EL (cell line): ENCODE measurements at regions not wholly inside any gene's neighbourhood (a gene's known extent, or its start where the extent isn't known, plus 50 kb on each side); places are given as distances from the start of the nearest gene placed in this dataset.

Experiments
- DNase-seq: peaks from one replicate; pipeline ENCODE4 v3.0.0-alpha.2; 2016

DNA sequence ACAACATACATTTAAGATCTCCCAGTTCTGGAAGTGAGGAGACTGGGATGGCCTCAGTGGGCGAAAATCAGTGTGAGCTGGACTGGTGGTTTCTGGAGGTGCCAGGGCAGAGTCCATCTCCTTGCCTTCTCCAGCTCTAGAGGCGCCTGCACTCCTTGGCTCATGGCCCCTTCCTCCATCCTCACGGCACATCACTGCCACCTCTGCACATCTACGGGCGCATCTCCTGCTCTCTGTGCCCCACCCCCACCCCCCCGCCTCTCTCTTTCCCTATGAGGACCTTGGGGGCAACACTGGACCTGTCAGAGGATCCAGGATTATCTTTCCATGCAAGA, 62.8 kb upstream of the DIO3 start:
- no peak for DNase-seq

GRCh38 chr14:101499080-101499479, 62.2 kb upstream of the DIO3 start:
- no peak for DNase-seq

GRCh38 chr14:101499513-101499912, 61.8 kb upstream of the DIO3 start:
- DNase-seq = no peak

- no peak for DNase-seq
These were observed 61.2 kb upstream of the DIO3 start for GRCh38 chr14:101500061-101500460.

DNA sequence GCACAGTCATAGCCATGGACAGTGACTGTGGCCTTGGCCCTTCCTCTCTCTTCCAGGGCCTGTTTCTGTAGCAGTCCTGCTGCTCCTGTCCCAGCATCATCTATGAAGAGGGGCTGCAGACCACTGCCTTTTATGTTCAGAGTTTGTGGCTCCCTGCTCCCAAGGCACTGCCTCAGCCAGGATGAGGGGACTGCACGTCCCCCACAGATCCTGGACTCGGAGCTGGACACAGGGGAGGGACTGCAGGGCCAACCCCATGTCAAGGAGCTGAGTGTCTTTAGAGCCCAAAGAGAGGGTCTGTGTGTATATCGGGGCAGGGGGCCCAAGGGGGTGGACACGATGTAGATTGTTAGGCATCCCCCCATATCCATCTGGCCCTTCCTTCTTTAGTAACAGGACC, 60.6 kb upstream of the DIO3 start:
- DNase-seq = no peak

GRCh38 chr14:101501341-101501740, 60.0 kb upstream of the DIO3 start:
- DNase-seq = no peak

- no peak for DNase-seq
These were observed 59.3 kb upstream of the DIO3 start for GRCh38 chr14:101501858-101502615.

GRCh38 chr14:101502761-101503392, 58.4 kb upstream of the DIO3 start:
- no peak for DNase-seq

- no peak for DNase-seq
These were observed 57.7 kb upstream of the DIO3 start for GRCh38 chr14:101503431-101504095.

GRCh38 chr14:101504096-101504948, 57.0 kb upstream of the DIO3 start:
- DNase-seq = no peak

DNA sequence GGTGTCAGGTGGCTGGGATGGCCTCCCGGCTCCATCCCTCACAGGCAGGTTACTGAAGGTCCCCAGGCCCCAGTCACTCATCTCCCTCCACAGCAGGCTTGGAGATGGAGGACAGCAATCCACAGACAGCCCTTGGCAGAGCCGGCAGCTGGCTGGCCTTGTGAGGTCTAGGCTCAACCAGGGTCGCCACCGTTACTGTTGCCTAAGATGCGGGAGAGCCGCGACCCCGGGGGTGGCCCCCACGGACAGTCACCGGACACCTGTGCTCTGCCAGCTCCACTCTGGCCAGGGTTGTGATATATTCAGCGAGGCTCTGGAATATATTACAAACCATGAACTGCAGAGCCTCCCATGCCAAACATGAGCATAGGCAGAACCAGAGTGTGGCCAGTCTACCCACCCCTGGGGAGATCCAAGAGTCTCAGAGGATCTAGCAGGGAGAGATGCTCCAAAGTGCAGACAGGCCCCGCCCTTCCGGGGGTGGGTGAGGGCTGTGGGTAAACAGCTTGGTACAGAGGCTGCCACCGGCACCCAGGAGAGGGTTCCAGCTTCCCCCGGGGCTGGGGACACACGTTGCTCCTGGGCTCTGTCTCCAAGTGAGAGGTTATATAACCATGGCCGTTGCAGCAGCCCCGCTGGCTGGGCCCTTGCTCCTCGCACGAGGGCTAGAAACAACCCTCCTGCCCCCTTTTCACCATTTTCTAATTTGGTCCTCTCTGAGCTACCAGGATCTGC, 55.9 kb upstream of the DIO3 start:
- no peak for DNase-seq

GRCh38 chr14:101506211-101506925, 54.9 kb upstream of the DIO3 start:
- no peak for DNase-seq

DNA sequence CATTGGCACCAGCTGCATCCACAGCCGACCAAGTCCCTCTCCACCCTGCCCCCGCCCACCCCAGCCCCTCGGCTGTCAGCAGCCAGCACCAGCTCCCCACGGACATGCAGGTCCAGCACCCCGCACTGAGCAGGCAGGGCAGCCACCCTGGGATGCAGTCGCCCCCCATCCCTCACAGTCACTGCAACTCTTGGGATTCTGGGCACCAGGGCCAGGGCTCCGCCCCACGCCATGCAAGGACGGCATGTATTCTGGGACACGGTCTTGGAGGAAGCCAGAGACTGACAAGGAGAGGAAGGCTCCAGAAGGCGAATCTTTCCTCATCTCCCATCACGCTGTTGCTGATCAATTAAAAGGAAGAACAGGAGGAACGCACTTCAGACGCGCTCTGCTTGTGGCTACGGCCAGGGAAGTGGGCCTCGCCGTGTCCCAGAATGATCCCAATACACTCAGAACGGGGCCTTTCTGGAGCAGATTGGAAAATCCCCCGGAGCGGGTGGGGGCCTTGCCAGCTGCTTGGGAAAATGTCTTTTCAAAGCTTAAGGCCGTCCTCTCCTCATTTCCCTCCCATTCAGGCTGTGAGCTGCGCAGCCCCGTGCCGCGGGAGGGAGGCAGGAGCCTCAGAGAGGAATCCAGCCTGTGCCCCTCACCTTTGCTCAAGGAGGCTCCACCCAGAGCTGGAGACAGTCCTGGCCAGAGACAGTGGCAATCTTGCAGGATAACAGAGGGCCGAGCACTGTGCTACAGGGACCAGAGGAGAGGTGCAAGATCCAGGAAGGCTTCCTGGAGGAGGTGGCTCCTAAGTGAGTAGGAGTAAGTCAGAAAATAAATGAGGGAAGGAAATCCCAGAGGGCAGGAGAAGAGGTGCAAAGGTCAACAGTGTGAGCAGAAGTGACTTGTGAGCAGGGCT, 54.1 kb upstream of the DIO3 start:
- no peak for DNase-seq

GRCh38 chr14:101507836-101508150, 53.5 kb upstream of the DIO3 start:
- no peak for DNase-seq

GRCh38 chr14:101508196-101508947, 52.9 kb upstream of the DIO3 start:
- DNase-seq = no peak

GRCh38 chr14:101508948-101509729, 52.2 kb upstream of the DIO3 start:
- DNase-seq = no peak

- no peak for DNase-seq
These were observed 51.4 kb upstream of the DIO3 start for GRCh38 chr14:101509730-101510371.

GRCh38 chr14:101511199-101511598, 50.1 kb upstream of the DIO3 start:
- DNase-seq = no peak
